ENCODE measurements at regions not wholly inside any gene's neighbourhood (a gene's known extent, or its start where the extent isn't known, plus 50 kb on each side); places are given as distances from the start of the nearest gene placed in this dataset.
"Not testable (repeated sequence)": the region's sequence is repeated elsewhere in the genome, so short reads cannot be mapped to it uniquely, and the experiment has no call there.

DNA sequence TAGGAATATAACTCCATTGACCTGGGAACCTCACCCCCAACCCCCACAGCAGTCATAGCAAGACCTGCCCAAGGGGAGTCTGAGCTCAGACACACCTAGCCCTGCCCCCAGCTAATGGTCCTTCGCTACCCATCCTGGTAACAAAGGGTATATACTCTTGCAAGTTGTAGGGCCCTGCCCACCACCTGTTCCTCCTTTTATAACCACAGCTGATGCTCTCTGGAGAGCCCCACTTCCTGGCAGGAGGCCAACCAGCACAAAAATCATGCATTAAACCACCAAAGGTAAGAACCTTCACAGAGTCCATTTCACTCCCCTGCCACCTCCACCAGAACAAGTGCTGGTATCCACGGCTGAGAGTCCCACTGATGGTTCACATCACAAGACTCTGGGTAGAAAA, 1195.3 kb upstream of the SEMA6A start:
- in situ Hi-C loops (cut with HindIII; ENCODE audit: low pct_ligation_motif_present, low pct_unique_long_range_greater_than_20kb, low sequenced_read_pairs), result no loop called here
- no peak for DNase-seq

DNA sequence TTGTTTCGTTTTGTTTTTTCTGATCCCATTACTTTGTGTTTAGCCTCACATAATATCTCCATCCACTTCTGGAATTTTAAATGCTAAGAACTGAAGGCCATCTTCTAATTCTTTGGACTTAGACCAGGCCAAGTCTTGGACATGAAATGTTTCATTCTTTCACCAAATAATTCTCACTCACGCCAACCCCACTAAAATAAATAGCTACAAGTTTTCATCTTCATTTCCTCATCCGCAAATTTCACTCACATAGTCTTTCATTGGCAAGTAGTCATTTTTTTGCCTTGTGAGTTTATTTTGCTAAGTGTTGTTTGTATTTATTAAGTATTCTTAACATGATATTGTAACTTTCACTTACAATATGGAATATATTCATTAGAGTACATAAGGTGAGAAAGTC, 1188.6 kb upstream of the SEMA6A start:
- in situ Hi-C loops (cut with HindIII; ENCODE audit: low pct_ligation_motif_present, low pct_unique_long_range_greater_than_20kb, low sequenced_read_pairs), result no loop called here
- DNase-seq, result no peak

DNA sequence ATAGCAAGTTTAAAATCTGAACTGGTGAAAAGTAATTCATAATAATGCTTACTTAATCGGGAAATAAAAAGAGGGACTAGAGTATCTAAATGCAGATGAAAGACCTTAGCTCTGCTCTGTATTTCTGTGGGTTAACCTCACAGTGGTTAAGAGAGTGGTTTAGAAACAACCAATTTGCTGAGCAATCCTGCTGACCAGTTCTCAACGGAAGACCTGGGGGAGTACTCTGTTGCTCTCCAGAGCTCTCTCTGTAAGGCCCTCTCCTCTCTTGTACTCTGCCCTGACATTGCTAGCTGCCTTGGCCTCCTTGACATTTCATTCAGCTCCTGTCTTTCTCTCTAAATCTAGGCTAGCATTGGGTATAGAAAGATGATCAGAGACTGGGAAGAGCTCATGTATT, 1186.6 kb upstream of the SEMA6A start:
- DNase-seq, result no peak
- in situ Hi-C loops (cut with HindIII; ENCODE audit: low pct_ligation_motif_present, low pct_unique_long_range_greater_than_20kb, low sequenced_read_pairs), result no loop called here

GRCh38 chr5:117759849-117760499, 1185.4 kb upstream of the SEMA6A start:
- in situ Hi-C loops (cut with HindIII; ENCODE audit: low pct_ligation_motif_present, low pct_unique_long_range_greater_than_20kb, low sequenced_read_pairs), result no loop called here
- DNase-seq, result no peak

- in situ Hi-C loops (cut with HindIII; ENCODE audit: low pct_ligation_motif_present, low pct_unique_long_range_greater_than_20kb, low sequenced_read_pairs), result no loop called here
- no peak for DNase-seq
These were observed 1177.8 kb upstream of the SEMA6A start for GRCh38 chr5:117752403-117752802.

DNA sequence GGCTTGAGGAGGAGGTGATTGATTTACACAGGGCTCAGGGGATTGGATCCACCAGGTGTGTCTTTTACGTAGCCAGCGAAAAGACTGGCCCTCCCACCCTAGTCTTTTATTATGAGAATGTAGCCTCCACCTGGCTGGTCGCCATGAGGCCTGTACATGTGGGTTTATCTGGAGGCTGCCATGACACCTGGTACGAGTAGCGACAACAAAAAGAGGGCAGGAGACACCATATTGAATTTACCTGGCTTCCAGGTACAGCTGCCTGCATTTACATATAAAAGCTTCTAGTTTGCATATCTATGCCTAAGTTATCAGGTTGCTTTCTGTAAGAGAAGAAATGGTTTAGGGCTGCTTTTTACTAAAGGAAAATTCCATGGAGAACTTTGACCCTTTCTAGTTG, 1173.7 kb upstream of the SEMA6A start:
- in situ Hi-C loops (cut with HindIII; ENCODE audit: low pct_ligation_motif_present, low pct_unique_long_range_greater_than_20kb, low sequenced_read_pairs), result no loop called here
- DNase-seq, result no peak

GRCh38 chr5:117743337-117743736, 1168.7 kb upstream of the SEMA6A start:
- no peak for DNase-seq
- in situ Hi-C loops (cut with HindIII; ENCODE audit: low pct_ligation_motif_present, low pct_unique_long_range_greater_than_20kb, low sequenced_read_pairs), result no loop called here

GRCh38 chr5:117741655-117742206, 1167.1 kb upstream of the SEMA6A start:
- no peak for DNase-seq
- in situ Hi-C loops (cut with HindIII; ENCODE audit: low pct_ligation_motif_present, low pct_unique_long_range_greater_than_20kb, low sequenced_read_pairs), result no loop called here

GRCh38 chr5:117740268-117740667, 1165.6 kb upstream of the SEMA6A start:
- in situ Hi-C loops (cut with HindIII; ENCODE audit: low pct_ligation_motif_present, low pct_unique_long_range_greater_than_20kb, low sequenced_read_pairs), result no loop called here
- no peak for DNase-seq

GRCh38 chr5:117738571-117738970, 1163.9 kb upstream of the SEMA6A start:
- DNase-seq, result no peak
- in situ Hi-C loops (cut with HindIII; ENCODE audit: low pct_ligation_motif_present, low pct_unique_long_range_greater_than_20kb, low sequenced_read_pairs), result no loop called here

GRCh38 chr5:117736698-117737097, 1162.1 kb upstream of the SEMA6A start:
- in situ Hi-C loops (cut with HindIII; ENCODE audit: low pct_ligation_motif_present, low pct_unique_long_range_greater_than_20kb, low sequenced_read_pairs), result no loop called here
- DNase-seq, result no peak

GRCh38 chr5:117734056-117734455, 1159.4 kb upstream of the SEMA6A start:
- DNase-seq, result no peak

GRCh38 chr5:117733051-117733450, 1158.4 kb upstream of the SEMA6A start:
- no peak for DNase-seq
- in situ Hi-C loops (cut with HindIII; ENCODE audit: low pct_ligation_motif_present, low pct_unique_long_range_greater_than_20kb, low sequenced_read_pairs), result no loop called here

More at GRCh38 chr5:117734056-117734455, 1159.4 kb upstream of the SEMA6A start:
- in situ Hi-C loops (cut with HindIII; ENCODE audit: low pct_ligation_motif_present, low pct_unique_long_range_greater_than_20kb, low sequenced_read_pairs), result no loop called here

DNA sequence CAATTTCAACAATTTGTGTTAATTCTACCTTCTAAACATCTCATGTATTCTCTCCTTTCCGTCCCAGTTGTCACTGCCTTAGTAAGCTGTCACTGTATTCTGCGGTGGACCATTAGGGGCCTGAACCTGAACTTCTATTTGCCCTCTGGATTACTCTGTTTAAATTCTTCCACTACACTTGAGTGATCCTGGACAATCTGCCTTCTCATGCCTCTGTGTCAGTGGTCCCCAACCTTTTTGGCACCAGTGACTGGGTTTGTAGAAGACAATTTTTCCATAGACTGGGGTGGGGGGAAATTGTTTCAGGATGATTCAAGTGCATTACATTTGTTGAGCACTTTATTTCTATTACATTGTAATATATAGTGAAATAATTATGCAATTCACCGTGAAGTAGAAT, 1157.6 kb upstream of the SEMA6A start:
- in situ Hi-C loops (cut with HindIII; ENCODE audit: low pct_ligation_motif_present, low pct_unique_long_range_greater_than_20kb, low sequenced_read_pairs), result no loop called here
- DNase-seq, result no peak

DNA sequence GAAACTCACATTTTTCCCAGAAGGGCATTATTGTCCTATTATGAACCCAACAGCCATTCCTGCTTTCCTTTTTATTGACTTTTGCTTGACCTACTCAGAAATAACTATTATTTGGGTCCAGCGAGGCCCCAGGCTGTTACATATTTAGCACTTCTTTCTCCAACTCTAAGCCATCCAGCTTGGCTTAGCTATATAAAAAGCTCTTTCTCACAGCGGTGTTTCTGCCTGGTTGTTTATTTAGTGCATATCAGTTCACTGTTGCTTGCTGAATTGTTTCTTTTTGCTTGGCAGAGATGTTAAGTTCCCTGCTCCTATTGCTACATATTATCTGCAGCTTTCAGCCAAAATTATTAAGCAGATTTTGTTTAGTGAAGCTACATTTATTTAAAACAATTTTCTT, 1156.8 kb upstream of the SEMA6A start:
- no peak for DNase-seq
- in situ Hi-C loops (cut with HindIII; ENCODE audit: low pct_ligation_motif_present, low pct_unique_long_range_greater_than_20kb, low sequenced_read_pairs), result no loop called here

DNA sequence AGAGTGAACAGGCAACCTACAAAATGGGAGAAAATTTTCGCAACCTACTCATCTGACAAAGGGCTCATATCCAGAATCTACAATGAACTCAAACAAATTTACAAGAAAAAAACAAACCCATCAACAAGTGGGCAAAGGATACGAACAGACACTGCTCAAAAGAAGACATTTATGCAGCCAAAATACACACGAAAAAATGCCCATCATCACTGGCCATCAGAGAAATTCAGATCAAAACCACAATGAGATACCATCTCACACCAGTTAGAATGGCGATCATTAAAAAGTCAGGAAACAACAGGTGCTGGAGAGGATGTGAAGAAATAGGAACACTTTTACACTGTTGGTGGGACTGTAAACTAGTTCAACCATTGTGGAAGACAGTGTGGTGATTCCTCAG, 1146.2 kb upstream of the SEMA6A start:
- DNase-seq; in situ Hi-C loops (cut with HindIII; ENCODE audit: low pct_ligation_motif_present, low pct_unique_long_range_greater_than_20kb, low sequenced_read_pairs): not testable (repeated sequence)

DNA sequence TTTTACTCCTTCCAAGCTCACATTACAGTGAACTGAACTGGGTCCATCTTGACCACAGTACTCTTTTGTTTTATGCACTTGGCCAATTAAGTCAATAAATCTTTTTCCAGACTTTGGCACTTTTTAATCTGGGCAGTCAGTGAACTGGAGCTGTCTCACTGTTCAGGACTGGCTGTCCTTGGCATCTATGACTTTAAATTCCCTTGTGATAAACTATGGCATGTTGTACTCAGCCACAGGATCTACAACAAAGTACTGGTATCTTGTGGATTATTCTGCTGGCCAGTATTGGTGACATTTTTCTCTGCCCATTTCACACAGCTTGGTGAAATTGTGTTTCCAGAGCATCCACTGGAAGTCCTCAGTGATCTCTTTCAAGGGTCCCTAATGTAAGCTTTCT, 1144.8 kb upstream of the SEMA6A start:
- in situ Hi-C loops (cut with HindIII; ENCODE audit: low pct_ligation_motif_present, low pct_unique_long_range_greater_than_20kb, low sequenced_read_pairs), result no loop called here
- DNase-seq, result no peak

DNA sequence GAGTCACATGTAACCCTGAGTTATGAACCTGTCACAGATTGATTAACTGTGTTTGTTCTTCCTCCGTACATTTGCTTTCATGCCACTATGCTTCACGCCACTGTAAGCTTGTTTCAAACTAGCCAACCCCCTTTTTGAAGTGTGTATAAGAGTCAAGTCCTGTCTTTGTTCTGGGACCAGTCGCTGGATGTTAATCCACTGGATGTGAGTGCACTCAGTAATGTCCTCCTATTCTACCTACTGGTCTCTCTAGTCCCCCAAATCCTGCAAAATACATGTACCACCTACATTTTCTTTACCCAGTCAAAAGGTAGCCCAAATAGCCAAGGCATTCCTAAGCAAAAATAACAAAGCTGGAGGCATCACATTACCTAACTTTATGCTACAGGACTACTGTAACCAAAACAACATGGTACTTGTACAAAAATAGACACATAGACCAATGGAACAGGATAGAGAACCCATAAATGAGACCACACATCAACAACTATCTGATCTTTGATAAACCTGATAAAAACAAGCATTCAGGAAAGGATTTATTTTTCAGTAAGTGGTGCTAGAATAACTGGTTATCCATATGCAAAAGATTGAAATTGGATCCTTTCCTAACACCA, 1139.1 kb upstream of the SEMA6A start:
- in situ Hi-C loops (cut with HindIII; ENCODE audit: low pct_ligation_motif_present, low pct_unique_long_range_greater_than_20kb, low sequenced_read_pairs), result no loop called here
- no peak for DNase-seq

DNA sequence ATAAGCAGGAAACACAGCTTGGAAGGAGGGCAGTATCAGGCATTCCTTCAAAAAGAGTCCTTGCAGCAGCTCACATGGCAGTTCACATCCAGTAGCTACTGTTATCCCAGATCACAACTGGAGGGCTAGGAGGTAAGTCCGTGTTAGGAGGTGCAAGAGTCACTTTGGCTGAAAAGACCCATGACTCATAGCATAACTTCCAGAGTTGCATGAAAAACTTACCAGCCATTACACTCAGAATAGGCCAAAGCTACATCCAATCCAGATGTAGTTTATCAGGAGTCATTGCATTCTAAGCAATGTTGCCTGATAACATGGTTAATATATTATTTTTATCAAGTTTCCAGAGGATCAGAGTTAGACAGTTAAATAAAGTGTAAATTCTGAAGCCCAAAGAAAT, 1126.4 kb upstream of the SEMA6A start:
- in situ Hi-C loops (cut with HindIII; ENCODE audit: low pct_ligation_motif_present, low pct_unique_long_range_greater_than_20kb, low sequenced_read_pairs), result no loop called here
- DNase-seq, result no peak

DNA sequence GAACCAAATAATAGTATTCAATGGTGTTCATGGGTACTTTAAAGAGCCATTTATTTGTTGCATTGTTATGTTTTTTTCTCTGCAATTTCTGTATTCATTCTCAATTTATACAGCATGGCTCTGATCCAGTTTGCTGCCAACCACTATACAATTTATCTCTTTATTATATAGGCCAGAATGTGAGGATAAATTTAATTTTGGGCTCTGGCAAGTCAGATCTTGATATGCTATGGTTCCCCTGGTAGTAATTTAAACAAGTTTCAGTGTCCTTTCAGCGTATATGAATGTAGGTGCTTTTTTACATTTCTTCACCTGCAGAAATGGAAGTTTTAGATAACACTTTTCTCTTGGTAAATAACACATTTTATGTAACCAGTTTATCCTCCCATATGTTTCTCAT, 1118.0 kb upstream of the SEMA6A start:
- in situ Hi-C loops (cut with HindIII; ENCODE audit: low pct_ligation_motif_present, low pct_unique_long_range_greater_than_20kb, low sequenced_read_pairs), result no loop called here
- no peak for DNase-seq
